H9 (cell line): ENCODE measurements at regions not wholly inside any gene's neighbourhood (a gene's known extent, or its start where the extent isn't known, plus 50 kb on each side); places are given as distances from the start of the nearest gene placed in this dataset.

Experiments used
- DNase-seq: peaks from one replicate; pipeline ENCODE4 v3.0.0-alpha.2; 2017
- H2AFZ ChIP-seq: one replicate; pipeline ENCODE4 v1.6.1; 2013; ENCODE audit warnings: mild to moderate bottlenecking, low read length, control low read depth, moderate library complexity
- H2AK5ac ChIP-seq: 2 replicates; pipeline ENCODE4 v1.6.1; 2013; ENCODE audit warnings: low read length, control low read depth, mixed read lengths; ENCODE audit not compliant: insufficient read length
- H2BK120ac ChIP-seq: one replicate; pipeline ENCODE4 v1.6.1; 2013; ENCODE audit warnings: low read depth, mild to moderate bottlenecking, low read length, control low read depth, inconsistent platforms; ENCODE audit not compliant: poor library complexity, severe bottlenecking
- H2BK12ac ChIP-seq: 2 replicates; pipeline ENCODE4 v1.6.1; 2013; ENCODE audit warnings: low read length, control low read depth, mixed read lengths, low read depth; ENCODE audit not compliant: insufficient read length
- H2BK15ac ChIP-seq: 2 replicates; pipeline ENCODE4 v1.6.1; 2013; ENCODE audit warnings: low read depth, low read length, control low read depth
- H2BK20ac ChIP-seq: one replicate; pipeline ENCODE4 v1.6.1; 2013; ENCODE audit warnings: low read depth, mild to moderate bottlenecking, low read length, control low read depth, inconsistent platforms; ENCODE audit not compliant: poor library complexity, severe bottlenecking
- H2BK5ac ChIP-seq: 2 replicates; pipeline ENCODE4 v1.6.1; 2013; ENCODE audit warnings: low read length, control low read depth, mixed read lengths; ENCODE audit not compliant: insufficient read length
- H3K14ac ChIP-seq: 2 replicates; pipeline ENCODE4 v1.6.1; 2013; ENCODE audit warnings: low read length, control low read depth; ENCODE audit not compliant: insufficient read depth
- H3K18ac ChIP-seq: 2 replicates; pipeline ENCODE4 v1.6.1; 2013; ENCODE audit warnings: low read depth, mild to moderate bottlenecking, mixed read lengths, low read length, control low read depth; ENCODE audit not compliant: insufficient read length
- H3K23ac ChIP-seq: 2 replicates; pipeline ENCODE4 v1.6.1; 2013; ENCODE audit warnings: low read length, control low read depth, mixed read lengths, low read depth; ENCODE audit not compliant: insufficient read length
- H3K23me2 ChIP-seq: 2 replicates; pipeline ENCODE4 v1.6.1; 2013; ENCODE audit warnings: low read depth, mild to moderate bottlenecking, mixed read lengths, low read length, control low read depth; ENCODE audit not compliant: insufficient read length, poor library complexity, severe bottlenecking
- H3K27ac ChIP-seq: 2 replicates; pipeline ENCODE4 v1.5.1; 2013; ENCODE audit warnings: low read length, control low read depth, mixed read lengths, low read depth; ENCODE audit not compliant: insufficient read length
- H3K27me3 ChIP-seq: 2 replicates; pipeline ENCODE4 v1.6.1; 2013; ENCODE audit warnings: low read length, control low read depth, inconsistent platforms; ENCODE audit not compliant: insufficient read depth
- H3K4ac ChIP-seq: 2 replicates; pipeline ENCODE4 v1.6.1; 2013; ENCODE audit warnings: low read depth, mild to moderate bottlenecking, control low read depth, inconsistent platforms, low read length, moderate library complexity
- H3K4me1 ChIP-seq: 2 replicates; pipeline ENCODE4 v1.6.1; 2013; ENCODE audit warnings: low read length, control low read depth, inconsistent platforms; ENCODE audit not compliant: insufficient read depth
- H3K4me2 ChIP-seq: 2 replicates; pipeline ENCODE4 v1.6.1; 2013; ENCODE audit warnings: low read length, control low read depth, mixed read lengths; ENCODE audit not compliant: insufficient read length, insufficient read depth
- H3K56ac ChIP-seq: 2 replicates; pipeline ENCODE4 v1.6.1; 2013; ENCODE audit warnings: low read depth, mild to moderate bottlenecking, mixed read lengths, low read length, control low read depth; ENCODE audit not compliant: insufficient read length
- H3K79me1 ChIP-seq: 2 replicates; pipeline ENCODE4 v1.6.1; 2013; ENCODE audit warnings: low read depth, mild to moderate bottlenecking, moderate library complexity, low read length, control low read depth, inconsistent platforms; ENCODE audit not compliant: insufficient read depth, poor library complexity, severe bottlenecking
- H3K79me2 ChIP-seq: 2 replicates; pipeline ENCODE4 v1.6.1; 2013; ENCODE audit warnings: low read length, control low read depth, inconsistent platforms; ENCODE audit not compliant: insufficient read depth
- H3K9ac ChIP-seq: 2 replicates; pipeline ENCODE4 v1.6.1; 2013; ENCODE audit warnings: low read length, control low read depth, mixed read lengths; ENCODE audit not compliant: insufficient read length; ENCODE audit errors: extremely low read depth
- H3K9me3 ChIP-seq: one replicate; pipeline ENCODE4 v1.6.1; 2013; ENCODE audit warnings: low read depth, low read length, inconsistent platforms; ENCODE audit not compliant: control insufficient read depth
- H3T11ph ChIP-seq: one replicate; pipeline ENCODE4 v1.6.1; 2013; ENCODE audit warnings: mild to moderate bottlenecking, low read length, control low read depth, inconsistent platforms
- H4K20me1 ChIP-seq: one replicate; pipeline ENCODE4 v1.6.1; 2013; ENCODE audit not compliant: control insufficient read depth, insufficient read length, insufficient read depth
- H4K5ac ChIP-seq: 2 replicates; pipeline ENCODE4 v1.6.1; 2013; ENCODE audit warnings: low read depth, mild to moderate bottlenecking, mixed read lengths, low read length, control low read depth; ENCODE audit not compliant: insufficient read length
- H4K8ac ChIP-seq: replicated peaks from 2 replicates; pipeline ENCODE4 v1.6.1; 2013; ENCODE audit warnings: low read length, control low read depth, mixed read lengths, low read depth; ENCODE audit not compliant: insufficient read length
- H4K91ac ChIP-seq: 2 replicates; pipeline ENCODE4 v1.6.1; 2013; ENCODE audit warnings: low read depth, mild to moderate bottlenecking, moderate library complexity, mixed read lengths, low read length, control low read depth; ENCODE audit not compliant: insufficient read length
- H3K27ac Mint-ChIP-seq, 3 experiments: 2 replicates in 2 of 3; 3 replicates in 1 of 3; pipeline ENCODE4 v1.8.0; 2020 to 2021; ENCODE audit warnings: mixed read lengths in 3 of 3, mild to moderate bottlenecking in 1 of 3, moderate library complexity in 1 of 3
- H3K27me3 Mint-ChIP-seq: 2 replicates; pipeline ENCODE4 v1.8.0; 2021; ENCODE audit warnings: low read depth, mild to moderate bottlenecking, moderate library complexity, mixed read lengths
- H3K36me3 Mint-ChIP-seq, 3 experiments: 2 replicates in 2 of 3; 3 replicates in 1 of 3; pipeline ENCODE4 v1.8.0; 2020 to 2021; ENCODE audit warnings: low read depth in 3 of 3, mixed read lengths in 3 of 3; ENCODE audit not compliant: insufficient read depth in 1 of 3
- H3K4me1 Mint-ChIP-seq, 2 experiments: 2 replicates each; pipeline ENCODE4 v1.8.0; 2020; ENCODE audit warnings: mixed read lengths in 2 of 2
- H3K4me3 Mint-ChIP-seq, 2 experiments: 2 replicates in 1 of 2; 3 replicates in 1 of 2; pipeline ENCODE4 v1.8.0; 2020 to 2021; ENCODE audit warnings: mild to moderate bottlenecking in 2 of 2, mixed read lengths in 2 of 2, moderate library complexity in 1 of 2
- H3K9me3 Mint-ChIP-seq, 2 experiments: 2 replicates in 1 of 2; 3 replicates in 1 of 2; pipeline ENCODE4 v1.8.0; 2020; ENCODE audit warnings: mild to moderate bottlenecking in 2 of 2, mixed read lengths in 2 of 2, moderate library complexity in 1 of 2
- WGBS: extraction: QIAGEN DNeasy Blood & Tissue Kit; methylation state at CpG from one replicate; pipeline ENCODE4 v1.1.7; 2013; ENCODE audit warnings: missing lambda C conversion rate, low lambda C conversion rate, mixed read lengths; ENCODE audit not compliant: insufficient read length; ENCODE audit errors: extremely low coverage; 5-methylcytosine and 5-hydroxymethylcytosine counted together
- TF ChIP-seq, protein P1 (sequence below): fragments of 200-600 bp; sonication (generic); conservative IDR thresholded peaks from 3 replicates; pipeline ENCODE4 v1.8.0; 2021; ENCODE audit warnings: antibody characterized with exemption, mild to moderate bottlenecking

DNA sequence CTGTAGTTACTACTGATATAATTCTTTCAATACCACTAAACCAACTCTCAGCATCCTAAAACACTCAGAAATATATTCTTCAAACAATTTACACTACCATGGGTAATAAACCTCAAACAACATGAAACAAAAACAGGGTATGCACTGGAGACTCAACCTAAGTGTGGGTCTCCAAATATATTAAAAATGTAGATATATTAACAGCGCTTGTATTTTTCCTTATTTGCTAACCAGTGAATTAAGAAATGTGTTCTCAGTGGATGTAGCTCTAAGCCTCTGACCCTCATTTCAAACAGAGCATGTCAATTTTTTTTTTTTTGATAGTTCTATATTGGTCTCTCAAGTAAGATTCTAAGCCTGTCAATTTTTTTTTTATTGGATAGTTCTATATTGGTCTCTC lies 778.5 kb upstream of the CDH10 start:
- H4K5ac ChIP-seq = no peak overlapping the region

More for the DNA sequence above, 778.5 kb upstream of the CDH10 start:
- H4K8ac ChIP-seq = no peak overlapping the region
- H3T11ph ChIP-seq = no peak overlapping the region
- H3K27ac Mint-ChIP-seq = peak overlapping the region in 1 of 3 experiments; percentile 88; a peak in 2 of 7 replicates
- no peaks in the 10 kb centered on the region for H4K20me1 ChIP-seq
- no peak overlapping the region for H4K91ac ChIP-seq
- no peak overlapping the region for H3K14ac ChIP-seq
- WGBS = no CpG with 5 or more reads among the region's 1 CpG
- no peaks in the 10 kb centered on the region for H3K9me3 Mint-ChIP-seq
- H3K4me2 ChIP-seq = no peak overlapping the region
- H3K18ac ChIP-seq = no peak overlapping the region
- no peak overlapping the region for H2BK15ac ChIP-seq
- no peak overlapping the region for H2AK5ac ChIP-seq
- H3K79me2 ChIP-seq = peaks cover 5% of the 10 kb centered on the region; the same call in 1 of the 2 replicates
- no peak overlapping the region for H3K56ac ChIP-seq
- H3K79me1 ChIP-seq = no peaks in the 10 kb centered on the region
- H2BK120ac ChIP-seq = no peak overlapping the region
- no peak overlapping the region for H2BK12ac ChIP-seq
- H3K4me1 Mint-ChIP-seq = peaks cover 10 to 15% of the 10 kb centered on the region in 2 experiments; a peak in 3 of 4 replicates
- peaks cover 0 to 25% (median 9%) of the 10 kb centered on the region in 3 experiments; a peak in 4 of 7 replicates for H3K36me3 Mint-ChIP-seq
- H2AFZ ChIP-seq = no peak overlapping the region
- TF ChIP-seq, protein P1, sequence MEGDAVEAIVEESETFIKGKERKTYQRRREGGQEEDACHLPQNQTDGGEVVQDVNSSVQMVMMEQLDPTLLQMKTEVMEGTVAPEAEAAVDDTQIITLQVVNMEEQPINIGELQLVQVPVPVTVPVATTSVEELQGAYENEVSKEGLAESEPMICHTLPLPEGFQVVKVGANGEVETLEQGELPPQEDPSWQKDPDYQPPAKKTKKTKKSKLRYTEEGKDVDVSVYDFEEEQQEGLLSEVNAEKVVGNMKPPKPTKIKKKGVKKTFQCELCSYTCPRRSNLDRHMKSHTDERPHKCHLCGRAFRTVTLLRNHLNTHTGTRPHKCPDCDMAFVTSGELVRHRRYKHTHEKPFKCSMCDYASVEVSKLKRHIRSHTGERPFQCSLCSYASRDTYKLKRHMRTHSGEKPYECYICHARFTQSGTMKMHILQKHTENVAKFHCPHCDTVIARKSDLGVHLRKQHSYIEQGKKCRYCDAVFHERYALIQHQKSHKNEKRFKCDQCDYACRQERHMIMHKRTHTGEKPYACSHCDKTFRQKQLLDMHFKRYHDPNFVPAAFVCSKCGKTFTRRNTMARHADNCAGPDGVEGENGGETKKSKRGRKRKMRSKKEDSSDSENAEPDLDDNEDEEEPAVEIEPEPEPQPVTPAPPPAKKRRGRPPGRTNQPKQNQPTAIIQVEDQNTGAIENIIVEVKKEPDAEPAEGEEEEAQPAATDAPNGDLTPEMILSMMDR = no peak
- no peaks in the 10 kb centered on the region for H3K4me1 ChIP-seq
- no peak for DNase-seq
- H2BK20ac ChIP-seq = no peak overlapping the region
- no peak overlapping the region for H3K23ac ChIP-seq
- no peaks in the 10 kb centered on the region for H3K27me3 Mint-ChIP-seq
- H3K4me3 Mint-ChIP-seq = no peak overlapping the region; a peak in 1 of 5 replicates
- no peak overlapping the region for H3K27ac ChIP-seq
- H3K23me2 ChIP-seq = no peaks in the 10 kb centered on the region
- no peak overlapping the region for H2BK5ac ChIP-seq
- no peak overlapping the region for H3K4ac ChIP-seq
- H3K9ac ChIP-seq = no peak overlapping the region
- no peaks in the 10 kb centered on the region for H3K9me3 ChIP-seq
- no peaks in the 10 kb centered on the region for H3K27me3 ChIP-seq
